Common myeloid progenitor, CD34-positive (primary cell): ENCODE measurements at regions not wholly inside any gene's neighbourhood (a gene's known extent, or its start where the extent isn't known, plus 50 kb on each side); places are given as distances from the start of the nearest gene placed in this dataset.
A peak's percentile ranks its signal among the peaks of the same experiment; 100 is the strongest.

ENCODE experiments used
- CTCF ChIA-PET: fragments of 350-600 bp; sonication (Branson Sonifier 250); formaldehyde crosslinking; loops from one replicate; lab custom pipeline; 2021; ENCODE audit warnings: antibody characterized with exemption; lab: Charles Lee
- POLR2A ChIA-PET: fragments of 350-600 bp; sonication (Branson Sonifier 250); formaldehyde crosslinking; loops from one replicate; lab custom pipeline; 2021; ENCODE audit warnings: antibody characterized with exemption; lab: Charles Lee
- DNase-seq, 3 donors: peaks; one replicate each; pipeline versions ENCODE4 v3.0.0 to v3.0.0-alpha.2; 2013
- H3K27ac ChIP-seq, 2 experiments: 1 replicate in 1 of 2; 2 replicates in 1 of 2; pipeline ENCODE4 v1.7.0; 2013; ENCODE audit warnings: inconsistent platforms in 2 of 2, low read length in 2 of 2, mild to moderate bottlenecking in 2 of 2, low read depth in 1 of 2, moderate library complexity in 1 of 2; ENCODE audit not compliant: severe bottlenecking in 2 of 2, insufficient read depth in 1 of 2, poor library complexity in 1 of 2
- H3K27me3 ChIP-seq, 5 experiments: replicated peaks in 2 of 5; 1 replicate in 3 of 5; 2 replicates in 2 of 5; pipeline versions ENCODE4 v1.6.1 to v1.7.0; 2013; ENCODE audit warnings: low read length in 4 of 5, mild to moderate bottlenecking in 2 of 5, moderate library complexity in 2 of 5, inconsistent platforms in 1 of 5; ENCODE audit not compliant: insufficient read depth in 5 of 5, control insufficient read depth in 4 of 5
- H3K36me3 ChIP-seq, 4 experiments: 1 replicate in 2 of 4; 2 replicates in 2 of 4; pipeline versions ENCODE4 v1.6.1 to v1.7.0; 2013; ENCODE audit warnings: low read length in 3 of 4, control low read depth in 1 of 4, mild to moderate bottlenecking in 1 of 4; ENCODE audit not compliant: control insufficient read depth in 4 of 4, insufficient read depth in 4 of 4
- H3K4me1 ChIP-seq, 4 experiments: 1 replicate in 3 of 4; 2 replicates in 1 of 4; pipeline versions ENCODE4 v1.6.1 to v1.7.1; 2013; ENCODE audit warnings: low read length in 3 of 4, mild to moderate bottlenecking in 3 of 4, control low read depth in 1 of 4, inconsistent platforms in 1 of 4, moderate library complexity in 1 of 4; ENCODE audit not compliant: control insufficient read depth in 4 of 4, insufficient read depth in 4 of 4; ENCODE audit errors: control extremely low read depth in 1 of 4
- H3K4me3 ChIP-seq, 7 experiments: 1 replicate in 4 of 7; 2 replicates in 3 of 7; pipeline versions ENCODE4 v1.5.1 to v1.7.0; 2013; ENCODE audit warnings: mild to moderate bottlenecking in 7 of 7, low read length in 6 of 7, moderate library complexity in 6 of 7, inconsistent platforms in 2 of 7, low read depth in 2 of 7, control low read depth in 1 of 7; ENCODE audit not compliant: insufficient read depth in 4 of 7, control insufficient read depth in 1 of 7; ENCODE audit errors: extremely low read depth in 1 of 7
- H3K9me3 ChIP-seq, 5 experiments: 1 replicate in 4 of 5; 2 replicates in 1 of 5; pipeline versions ENCODE4 v1.6.1 to v1.7.1; 2013; ENCODE audit warnings: low read length in 4 of 5, mild to moderate bottlenecking in 2 of 5, inconsistent platforms in 1 of 5, low read depth in 1 of 5, moderate library complexity in 1 of 5; ENCODE audit not compliant: control insufficient read depth in 4 of 5, insufficient read depth in 2 of 5; ENCODE audit errors: control extremely low read depth in 1 of 5
- WGBS: methylation state at CpG from one replicate; pipeline ENCODE4 v1.1.5; 2013; ENCODE audit not compliant: insufficient coverage; 5-methylcytosine and 5-hydroxymethylcytosine counted together

DNA sequence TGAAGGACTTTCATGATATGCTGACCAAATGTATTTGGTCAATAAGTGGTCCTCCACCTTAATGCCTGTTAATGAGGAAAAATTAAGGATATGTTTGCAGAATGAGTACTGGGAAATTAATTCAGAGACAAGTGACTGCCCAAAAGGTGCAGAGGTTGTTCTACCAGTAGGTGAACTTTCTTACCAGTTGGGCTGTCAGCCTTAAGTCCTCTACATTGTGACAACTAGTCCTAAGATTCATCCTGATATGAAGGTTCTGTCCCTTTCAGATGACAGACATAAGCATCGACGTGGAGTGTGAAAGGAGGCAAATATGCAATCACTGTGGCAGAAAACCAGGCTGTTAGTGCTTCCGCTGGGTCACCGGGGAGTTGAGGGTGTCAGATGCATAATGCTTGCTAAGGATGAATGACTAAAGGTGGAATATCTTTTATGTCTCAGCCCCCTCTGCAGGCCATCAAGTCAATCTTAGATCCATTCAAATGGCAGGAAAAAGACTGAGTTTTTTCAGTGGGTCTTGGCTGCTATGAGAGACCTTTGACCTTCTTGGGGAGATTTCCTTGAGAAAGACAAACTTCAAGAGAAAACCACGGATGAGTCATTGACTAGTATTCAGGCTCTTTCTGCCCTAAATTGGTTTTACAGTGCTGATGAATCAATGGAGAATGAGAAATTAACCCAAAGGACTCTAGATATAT, 226.0 kb downstream of the TPBG start:
- ChIA-PET POLR2A (no interaction called here), CTCF (no interaction called here)
- H3K36me3 ChIP-seq, result no peaks in the 10 kb centered on the region
- no peaks in the 10 kb centered on the region for H3K9me3 ChIP-seq
- no peak overlapping the region for H3K4me3 ChIP-seq
- peak; percentile 14 to 39 (median 34) for DNase-seq
- H3K4me1 ChIP-seq, result no peaks in the 10 kb centered on the region
- no peak overlapping the region for H3K27ac ChIP-seq
- no peaks in the 10 kb centered on the region for H3K27me3 ChIP-seq
- WGBS, result 81% methylated on average over 4 of the region's 5 CpGs

DNA sequence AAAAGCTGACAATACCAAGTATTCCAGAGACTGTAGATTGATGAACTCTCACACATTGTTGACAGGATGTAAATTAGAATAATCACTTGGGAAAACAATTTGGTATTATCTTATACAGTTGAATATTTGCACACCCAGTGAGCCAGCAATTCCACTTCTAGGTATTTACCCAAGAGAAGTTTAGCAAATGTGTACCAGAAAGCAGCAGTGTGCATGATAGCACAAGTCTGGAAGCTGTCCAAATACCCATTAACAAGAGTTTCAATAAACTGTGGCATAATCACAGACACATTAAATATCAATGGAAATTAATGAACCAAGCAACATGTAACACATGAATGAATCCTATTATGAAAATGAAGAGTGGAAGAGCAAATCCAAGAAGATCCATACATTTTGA, 233.6 kb downstream of the TPBG start:
- H3K4me1 ChIP-seq, result no peaks in the 10 kb centered on the region
- H3K27me3 ChIP-seq, result no peaks in the 10 kb centered on the region
- no peaks in the 10 kb centered on the region for H3K9me3 ChIP-seq
- POLR2A ChIA-PET, result no interaction called here
- H3K36me3 ChIP-seq, result no peaks in the 10 kb centered on the region
- no peak overlapping the region for H3K4me3 ChIP-seq
- CTCF ChIA-PET, result no interaction called here
- H3K27ac ChIP-seq, result no peak overlapping the region
- no peak for DNase-seq

DNA sequence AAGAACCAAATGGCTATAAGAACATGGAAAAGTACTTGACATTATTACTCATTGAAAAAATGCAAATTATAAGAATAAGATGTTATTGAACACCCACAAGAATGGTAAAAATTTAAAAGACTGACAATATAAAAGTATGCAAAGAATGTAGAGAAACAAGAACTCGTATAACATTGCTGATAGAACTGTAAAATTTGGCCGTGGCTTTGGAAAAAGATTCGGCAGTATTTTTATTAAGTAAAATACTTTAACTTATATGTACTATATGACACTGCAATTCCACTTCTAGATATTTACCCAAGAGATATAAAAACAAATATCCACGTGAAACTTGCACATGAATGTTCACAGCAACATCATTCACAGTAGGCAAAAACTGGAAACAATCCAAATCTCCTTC, 239.2 kb downstream of the TPBG start:
- ChIA-PET POLR2A (no interaction called here), CTCF (no interaction called here)
- no peaks in the 10 kb centered on the region for H3K36me3 ChIP-seq
- no peaks in the 10 kb centered on the region for H3K4me1 ChIP-seq
- no peaks in the 10 kb centered on the region for H3K9me3 ChIP-seq
- DNase-seq, result no peak
- H3K4me3 ChIP-seq, result no peak overlapping the region
- H3K27ac ChIP-seq, result no peak overlapping the region
- no CpG with 5 or more reads among the region's 4 CpGs for WGBS
- H3K27me3 ChIP-seq, result no peaks in the 10 kb centered on the region

DNA sequence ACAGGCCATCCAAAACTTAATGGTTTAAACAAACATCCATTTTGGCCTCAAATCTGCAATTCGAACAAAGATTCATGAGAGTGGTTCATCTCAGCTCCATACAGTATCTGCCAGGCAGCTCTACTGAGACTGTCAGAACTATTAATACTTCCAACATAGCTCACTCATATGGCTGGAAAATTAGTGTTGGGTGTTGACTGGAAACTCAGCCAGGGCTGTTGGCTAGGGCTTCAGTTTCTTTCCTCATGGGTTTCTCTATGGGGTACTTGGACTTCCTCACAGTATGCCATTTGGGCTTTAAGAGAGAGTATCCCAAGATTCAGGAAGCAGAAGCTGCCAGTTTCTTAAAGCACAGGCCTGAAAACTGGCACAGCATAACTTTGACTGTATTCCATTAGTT, 240.3 kb downstream of the TPBG start:
- ChIA-PET POLR2A (no interaction called here), CTCF (no interaction called here)
- Histone ChIP-seq H3K4me1 (no peaks in the 10 kb centered on the region), H3K27me3 (no peaks in the 10 kb centered on the region), H3K4me3 (no peak overlapping the region), H3K36me3 (no peaks in the 10 kb centered on the region), H3K9me3 (no peaks in the 10 kb centered on the region), H3K27ac (no peak overlapping the region)
- DNase-seq, result no peak
- WGBS, result no CpG with 5 or more reads among the region's 1 CpG

DNA sequence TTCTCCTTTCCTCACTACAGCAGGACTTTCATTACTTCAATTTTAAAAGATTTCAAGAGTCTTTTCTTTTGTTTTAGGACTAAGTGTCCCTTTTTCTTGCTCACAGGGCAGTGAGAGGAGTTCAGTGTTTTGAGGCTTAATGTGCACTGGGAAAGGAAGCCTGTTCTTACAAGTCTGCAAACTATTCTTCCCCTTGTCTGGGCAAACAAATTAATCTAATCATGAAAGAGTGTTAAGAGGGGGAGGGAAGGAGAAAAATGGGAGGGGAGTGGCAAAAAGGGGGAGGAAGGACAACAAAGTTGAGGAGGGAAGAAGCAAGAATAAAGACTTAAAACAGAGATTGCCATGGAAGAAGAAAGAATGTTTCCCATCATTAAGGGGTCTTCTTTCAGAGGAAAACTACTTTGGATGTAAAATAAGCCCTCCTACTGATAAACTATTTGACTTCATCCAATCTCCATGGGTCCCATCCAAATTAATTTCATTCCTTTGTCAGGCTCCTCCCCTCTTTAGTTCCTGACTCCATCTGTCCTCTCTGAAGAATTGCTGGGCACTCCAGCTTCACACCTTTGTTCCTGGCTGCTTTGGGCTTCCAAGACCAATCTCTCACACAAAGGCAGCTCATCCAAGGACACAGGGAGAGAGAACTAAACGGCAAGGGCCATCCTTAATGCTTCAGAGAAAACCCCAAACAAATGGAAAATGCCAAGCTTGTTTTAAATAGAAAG, 244.5 kb downstream of the TPBG start:
- no peak overlapping the region for H3K27ac ChIP-seq
- H3K4me3 ChIP-seq, result no peak overlapping the region
- no peak for DNase-seq
- 50% methylated on average over 1 of the region's 1 CpG for WGBS
- H3K27me3 ChIP-seq, result no peaks in the 10 kb centered on the region
- ChIA-PET CTCF (interaction anchor here (0.9 kb wide), 1 partner anchor 21 kb away, joined by 3 read pairs; no protein-coding TSS in a partner anchor), POLR2A (no interaction called here)
- H3K4me1 ChIP-seq, result no peaks in the 10 kb centered on the region
- H3K9me3 ChIP-seq, result no peaks in the 10 kb centered on the region
- no peaks in the 10 kb centered on the region for H3K36me3 ChIP-seq

DNA sequence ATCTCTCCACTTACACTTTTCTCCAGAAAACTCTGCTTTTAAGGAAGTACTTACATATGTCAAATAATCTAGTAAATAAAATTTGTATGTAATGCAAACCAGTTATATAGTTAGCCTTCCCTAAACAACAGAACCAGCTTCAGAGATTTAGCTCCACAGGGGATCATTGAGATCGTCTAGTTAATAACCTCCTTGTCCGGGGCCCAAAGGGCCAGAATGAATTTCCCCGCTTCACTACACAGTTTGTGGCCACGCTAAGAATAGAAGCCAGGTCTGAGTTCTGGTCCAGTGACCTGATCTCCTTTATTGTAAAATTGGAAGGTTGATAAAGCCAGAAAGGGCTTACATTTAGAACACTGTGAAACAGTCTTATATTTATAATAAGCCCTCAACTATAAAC, 245.2 kb downstream of the TPBG start:
- CTCF ChIA-PET, result interaction anchor here (0.9 kb wide), 1 partner anchor 20 kb away, joined by 3 read pairs; no protein-coding TSS in a partner anchor
- Histone ChIP-seq H3K4me1 (no peaks in the 10 kb centered on the region), H3K9me3 (no peaks in the 10 kb centered on the region), H3K27me3 (no peaks in the 10 kb centered on the region), H3K36me3 (no peaks in the 10 kb centered on the region), H3K4me3 (no peak overlapping the region), H3K27ac (no peak overlapping the region)
- 100% methylated on average over 2 of the region's 4 CpGs for WGBS
- POLR2A ChIA-PET, result no interaction called here
- no peak for DNase-seq

DNA sequence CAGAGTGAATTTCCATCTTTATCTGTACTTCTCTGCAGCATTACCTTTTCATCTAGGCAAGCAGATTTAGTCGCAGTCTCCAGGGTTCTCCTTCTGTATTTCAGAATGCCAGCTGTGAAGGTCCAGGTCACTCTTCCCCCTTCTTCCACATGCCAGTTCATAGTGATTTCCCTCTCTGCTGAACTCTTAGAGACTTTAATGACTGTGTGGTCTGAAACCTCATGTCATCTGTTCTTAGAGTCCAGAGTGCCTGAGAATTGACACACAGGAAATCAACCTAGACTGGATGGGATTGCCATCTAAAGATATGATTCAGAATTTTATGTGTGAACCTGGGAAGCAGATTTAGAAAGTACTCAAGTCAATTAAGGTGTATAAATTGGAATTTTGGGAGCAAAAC, 248.1 kb downstream of the TPBG start:
- no peaks in the 10 kb centered on the region for H3K4me1 ChIP-seq
- ChIA-PET POLR2A (no interaction called here), CTCF (interaction anchor here (1.1 kb wide), 1 partner anchor 13 kb away, joined by 3 read pairs; no protein-coding TSS in a partner anchor)
- no peak for DNase-seq
- no peak overlapping the region for H3K4me3 ChIP-seq
- H3K9me3 ChIP-seq, result no peaks in the 10 kb centered on the region
- H3K27ac ChIP-seq, result no peak overlapping the region
- no peaks in the 10 kb centered on the region for H3K36me3 ChIP-seq
- WGBS, result 100% methylated on average over 1 of the region's 1 CpG
- no peaks in the 10 kb centered on the region for H3K27me3 ChIP-seq
